Breast epithelium (tissue), 3 donors: ENCODE measurements at regions not wholly inside any gene's neighbourhood (a gene's known extent, or its start where the extent isn't known, plus 50 kb on each side); places are given as distances from the start of the nearest gene placed in this dataset.

ENCODE experiments used
- POLR2A ChIP-seq: fragments of 450-650 bp; IDR thresholded peaks from one replicate; pipeline ENCODE4 v1.6.1; 2016; ENCODE audit warnings: antibody characterized with exemption, mild to moderate bottlenecking, moderate library complexity
- POLR2AphosphoS5 ChIP-seq, 3 donors: sonication (generic); formaldehyde crosslinking; IDR thresholded peaks; one replicate each; pipeline ENCODE4 v1.6.1; 2017; ENCODE audit warnings: antibody characterized with exemption in 3 of 3

DNA sequence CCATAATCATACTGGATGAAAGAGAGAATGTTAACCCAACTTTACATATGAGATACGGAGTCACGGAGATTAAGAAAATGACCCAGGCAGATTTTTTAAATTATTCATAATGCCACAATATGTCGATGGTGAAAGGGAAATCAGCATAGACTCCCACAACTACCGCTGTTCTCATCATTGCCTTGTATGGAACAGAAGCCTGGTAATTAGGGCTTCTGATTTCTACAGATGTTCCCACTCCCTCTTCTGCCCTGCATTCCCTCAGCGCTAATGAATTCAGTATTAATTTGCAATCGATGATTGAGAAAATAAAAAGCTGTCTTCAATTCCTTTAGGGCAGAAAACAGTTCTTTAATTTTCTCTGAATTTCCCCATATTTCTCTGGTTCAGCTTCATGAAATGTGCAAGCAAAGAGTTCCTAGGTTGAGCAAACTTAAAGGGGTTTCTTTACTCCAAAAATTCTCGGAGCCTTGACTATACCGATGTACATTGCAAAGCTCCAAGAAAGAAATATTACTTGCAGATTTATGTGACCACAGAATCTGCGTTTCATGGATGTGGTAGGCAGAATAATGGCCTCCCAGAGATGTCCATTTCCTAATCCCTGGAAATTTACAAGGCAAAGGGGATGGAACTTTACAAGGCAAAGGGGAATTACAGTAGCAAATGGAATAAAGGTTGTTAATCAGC, 134.9 kb upstream of the ZC3H12C start:
- TF ChIP-seq POLR2AphosphoS5 (IDR thresholded peaks at IDR 0.05) = no peak
- no peak for TF ChIP-seq POLR2A
